Hepatocyte (in vitro differentiated cells): ENCODE measurements at regions not wholly inside any gene's neighbourhood (a gene's known extent, or its start where the extent isn't known, plus 50 kb on each side); places are given as distances from the start of the nearest gene placed in this dataset.

Experiments used
- DNase-seq: peaks from one replicate; pipeline ENCODE4 v3.0.0-alpha.2; 2016; ENCODE audit warnings: low spot score
- H2AFZ ChIP-seq: fragments of 200-600 bp; sonication (generic); 2 replicates; pipeline ENCODE4 v1.6.0; 2016; ENCODE audit warnings: antibody characterized with exemption, mild to moderate bottlenecking
- H3K27ac ChIP-seq: fragments of 200-600 bp; sonication (generic); 2 replicates; pipeline ENCODE4 v1.5.1; 2016; ENCODE audit warnings: mild to moderate bottlenecking
- H3K27me3 ChIP-seq: fragments of 200-600 bp; sonication (generic); 2 replicates; pipeline ENCODE4 v1.6.1; 2016
- H3K36me3 ChIP-seq: fragments of 200-600 bp; sonication (generic); replicated peaks from 2 replicates; pipeline ENCODE4 v1.5.1; 2016; ENCODE audit warnings: low read depth; ENCODE audit not compliant: insufficient read depth
- H3K4me1 ChIP-seq: fragments of 200-600 bp; sonication (generic); 2 replicates; pipeline ENCODE4 v1.5.1; 2016; ENCODE audit warnings: mild to moderate bottlenecking, moderate library complexity; ENCODE audit not compliant: insufficient read depth
- H3K4me2 ChIP-seq: fragments of 200-600 bp; sonication (generic); 2 replicates; pipeline ENCODE4 v1.6.0; 2016
- H3K4me3 ChIP-seq: fragments of 200-600 bp; sonication (generic); 2 replicates; pipeline ENCODE4 v1.5.1; 2016; ENCODE audit warnings: mild to moderate bottlenecking
- H3K79me2 ChIP-seq: fragments of 200-600 bp; sonication (generic); 2 replicates; pipeline ENCODE4 v1.6.0; 2017; ENCODE audit warnings: mild to moderate bottlenecking
- H3K9me2 ChIP-seq: fragments of 200-600 bp; sonication (generic); replicated peaks from 2 replicates; pipeline ENCODE4 v1.6.0; 2017; ENCODE audit warnings: mild to moderate bottlenecking; ENCODE audit not compliant: insufficient read depth
- H3K9me3 ChIP-seq: fragments of 200-600 bp; sonication (generic); 2 replicates; pipeline ENCODE4 v1.5.1; 2016; ENCODE audit warnings: low read depth, mild to moderate bottlenecking
- H4K20me1 ChIP-seq: fragments of 200-600 bp; sonication (generic); 2 replicates; pipeline ENCODE4 v1.6.0; 2016; ENCODE audit warnings: mild to moderate bottlenecking; ENCODE audit not compliant: insufficient read depth, poor library complexity, severe bottlenecking
- EZH2 ChIP-seq: fragments of 200-600 bp; sonication (generic); IDR thresholded peaks from 2 replicates; pipeline ENCODE4 v1.6.1; 2016; ENCODE audit warnings: antibody characterized with exemption, mild to moderate bottlenecking, borderline replicate concordance
- EZH2phosphoT487 ChIP-seq: fragments of 200-600 bp; sonication (generic); IDR thresholded peaks from one replicate; pipeline ENCODE4 v1.6.1; 2018; ENCODE audit warnings: antibody characterized with exemption, mild to moderate bottlenecking, low read depth, moderate library complexity; ENCODE audit not compliant: unreplicated experiment, severe bottlenecking
- WGBS: methylation state at CpG from one replicate; pipeline ENCODE4 v1.1.6; 2016; ENCODE audit warnings: low lambda C conversion rate; ENCODE audit errors: missing lambda C conversion rate; 5-methylcytosine and 5-hydroxymethylcytosine counted together
- TF ChIP-seq, protein P1 (sequence below): fragments of 200-600 bp; sonication (generic); IDR thresholded peaks from 2 replicates; pipeline ENCODE4 v1.5.1; 2016; ENCODE audit warnings: antibody characterized with exemption, mild to moderate bottlenecking; ENCODE audit not compliant: poor library complexity

GRCh38 chr10:3333426-3333825 is 160.8 kb upstream of the PITRM1 start:
- Histone ChIP-seq H3K27me3 (no peaks in the 10 kb centered on the region), H3K4me3 (no peak overlapping the region), H3K4me1 (peaks cover 10% of the 10 kb centered on the region), H3K4me2 (no peak overlapping the region), H3K79me2 (no peaks in the 10 kb centered on the region), H2AFZ (no peak overlapping the region), H4K20me1 (no peaks in the 10 kb centered on the region), H3K27ac (no peak overlapping the region), H3K9me2 (no peaks in the 10 kb centered on the region), H3K36me3 (no peaks in the 10 kb centered on the region), H3K9me3 (no peaks in the 10 kb centered on the region)
- TF ChIP-seq, protein P1, sequence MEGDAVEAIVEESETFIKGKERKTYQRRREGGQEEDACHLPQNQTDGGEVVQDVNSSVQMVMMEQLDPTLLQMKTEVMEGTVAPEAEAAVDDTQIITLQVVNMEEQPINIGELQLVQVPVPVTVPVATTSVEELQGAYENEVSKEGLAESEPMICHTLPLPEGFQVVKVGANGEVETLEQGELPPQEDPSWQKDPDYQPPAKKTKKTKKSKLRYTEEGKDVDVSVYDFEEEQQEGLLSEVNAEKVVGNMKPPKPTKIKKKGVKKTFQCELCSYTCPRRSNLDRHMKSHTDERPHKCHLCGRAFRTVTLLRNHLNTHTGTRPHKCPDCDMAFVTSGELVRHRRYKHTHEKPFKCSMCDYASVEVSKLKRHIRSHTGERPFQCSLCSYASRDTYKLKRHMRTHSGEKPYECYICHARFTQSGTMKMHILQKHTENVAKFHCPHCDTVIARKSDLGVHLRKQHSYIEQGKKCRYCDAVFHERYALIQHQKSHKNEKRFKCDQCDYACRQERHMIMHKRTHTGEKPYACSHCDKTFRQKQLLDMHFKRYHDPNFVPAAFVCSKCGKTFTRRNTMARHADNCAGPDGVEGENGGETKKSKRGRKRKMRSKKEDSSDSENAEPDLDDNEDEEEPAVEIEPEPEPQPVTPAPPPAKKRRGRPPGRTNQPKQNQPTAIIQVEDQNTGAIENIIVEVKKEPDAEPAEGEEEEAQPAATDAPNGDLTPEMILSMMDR: no peak
- TF ChIP-seq EZH2: no peak
- no peak for TF ChIP-seq EZH2phosphoT487
- 77% methylated on average over 10 of the region's 10 CpGs for WGBS
- DNase-seq: no peak

- no peaks in the 10 kb centered on the region for H3K9me3 ChIP-seq
- H3K36me3 ChIP-seq: no peaks in the 10 kb centered on the region
- no peak overlapping the region for H3K27ac ChIP-seq
- no peak for DNase-seq
- no peaks in the 10 kb centered on the region for H3K9me2 ChIP-seq
- 98% methylated on average over 23 of the region's 23 CpGs for WGBS
- no peaks in the 10 kb centered on the region for H3K27me3 ChIP-seq
- no peak overlapping the region for H2AFZ ChIP-seq
- no peak overlapping the region for H3K4me2 ChIP-seq
- H3K4me1 ChIP-seq: peaks cover 8% of the 10 kb centered on the region
- H3K79me2 ChIP-seq: no peaks in the 10 kb centered on the region
- TF ChIP-seq, protein P1: no peak
- TF ChIP-seq EZH2phosphoT487: no peak
- TF ChIP-seq EZH2: no peak
- no peaks in the 10 kb centered on the region for H4K20me1 ChIP-seq
- no peak overlapping the region for H3K4me3 ChIP-seq
Observed at GRCh38 chr10:3331690-3332230, 159.2 kb upstream of the PITRM1 start.

GRCh38 chr10:3331187-3331586 is 158.6 kb upstream of the PITRM1 start:
- H3K27ac ChIP-seq: no peak overlapping the region
- no peaks in the 10 kb centered on the region for H3K79me2 ChIP-seq
- no peaks in the 10 kb centered on the region for H3K36me3 ChIP-seq
- no peaks in the 10 kb centered on the region for H3K9me2 ChIP-seq
- no peak overlapping the region for H2AFZ ChIP-seq
- H3K27me3 ChIP-seq: no peaks in the 10 kb centered on the region
- DNase-seq: no peak
- no peak for TF ChIP-seq EZH2phosphoT487
- TF ChIP-seq, protein P1: no peak
- TF ChIP-seq EZH2: no peak
- peaks cover 4% of the 10 kb centered on the region for H3K4me1 ChIP-seq
- H4K20me1 ChIP-seq: no peaks in the 10 kb centered on the region
- H3K9me3 ChIP-seq: no peaks in the 10 kb centered on the region
- WGBS: 89% methylated on average over 17 of the region's 17 CpGs
- no peak overlapping the region for H3K4me2 ChIP-seq
- H3K4me3 ChIP-seq: no peak overlapping the region

DNA sequence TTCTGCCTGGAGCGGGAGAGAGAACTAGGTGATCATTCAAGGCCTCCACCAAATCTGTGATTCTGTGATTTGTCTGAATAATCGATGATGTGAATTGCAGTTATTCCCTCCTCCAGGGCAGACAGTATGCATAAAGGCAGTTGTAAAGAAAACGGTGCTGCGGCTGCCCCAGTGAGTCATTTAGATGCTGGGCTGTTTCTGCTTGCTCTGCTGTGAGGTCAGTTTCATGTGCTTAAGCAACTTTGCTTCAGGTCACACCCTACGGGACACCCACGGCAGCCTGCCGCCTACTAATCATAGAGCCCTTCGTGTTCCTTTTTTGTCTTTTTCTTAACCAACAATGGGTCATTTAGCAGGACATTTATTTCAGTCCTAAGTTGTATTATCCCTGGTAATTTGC is 158.1 kb upstream of the PITRM1 start:
- Histone ChIP-seq H3K4me2 (no peak overlapping the region), H3K27me3 (no peaks in the 10 kb centered on the region), H3K79me2 (no peaks in the 10 kb centered on the region), H3K9me3 (no peaks in the 10 kb centered on the region), H2AFZ (no peak overlapping the region), H3K9me2 (no peaks in the 10 kb centered on the region), H3K36me3 (no peaks in the 10 kb centered on the region), H3K27ac (no peak overlapping the region), H3K4me3 (no peak overlapping the region), H4K20me1 (no peaks in the 10 kb centered on the region), H3K4me1 (peaks cover 4% of the 10 kb centered on the region)
- peak; percentile 74 for DNase-seq
- 33% methylated on average over 8 of the region's 8 CpGs for WGBS
- TF ChIP-seq, protein P1: no peak
- TF ChIP-seq EZH2: no peak
- TF ChIP-seq EZH2phosphoT487: no peak
